Vagina (tissue), 2 donors: ENCODE measurements at regions not wholly inside any gene's neighbourhood (a gene's known extent, or its start where the extent isn't known, plus 50 kb on each side); places are given as distances from the start of the nearest gene placed in this dataset.

Source experiments
- DNase-seq, 2 donors: peaks; one replicate each; pipeline ENCODE4 v3.0.0-alpha.2; 2017; ENCODE audit errors: extremely low spot score in 2 of 2
- H3K27ac ChIP-seq: fragments of 200-600 bp; sonication (generic); one replicate; pipeline ENCODE4 v1.5.1; 2019
- H3K27me3 ChIP-seq: fragments of 200-600 bp; sonication (generic); one replicate; pipeline ENCODE4 v1.5.1; 2019
- H3K36me3 ChIP-seq, 2 donors: fragments of 200-600 bp; sonication (generic); one replicate each; pipeline ENCODE4 v1.5.1; 2017 to 2019
- H3K4me1 ChIP-seq: fragments of 200-600 bp; sonication (generic); one replicate; pipeline ENCODE4 v1.5.1; 2019
- H3K4me3 ChIP-seq, 2 donors: fragments of 200-600 bp; sonication (generic); 1 replicate in 1 of 2; 2 replicates in 1 of 2; pipeline ENCODE4 v1.5.1; 2016 to 2019
- H3K9me3 ChIP-seq: fragments of 200-600 bp; sonication (generic); one replicate; pipeline ENCODE4 v1.5.1; 2019
- CTCF ChIP-seq, 3 experiments: fragments of 450-650 bp in 2 of 3; fragments of 200-600 bp in 1 of 3; sonication (generic) in 1 of 3; IDR thresholded peaks; one replicate each; pipeline ENCODE4 v1.5.1; 2017 to 2019; ENCODE audit warnings: antibody characterized with exemption in 3 of 3, mild to moderate bottlenecking in 2 of 3, moderate library complexity in 2 of 3
- POLR2A ChIP-seq, 2 donors: fragments of 450-650 bp; IDR thresholded peaks; one replicate each; pipeline ENCODE4 v1.6.1; 2017; ENCODE audit warnings: antibody characterized with exemption in 2 of 2, mild to moderate bottlenecking in 2 of 2, moderate library complexity in 2 of 2
- POLR2AphosphoS5 ChIP-seq, 2 donors: sonication (generic); formaldehyde crosslinking; IDR thresholded peaks; one replicate each; pipeline ENCODE4 v1.9.0; 2017; ENCODE audit warnings: antibody characterized with exemption in 2 of 2, mild to moderate bottlenecking in 2 of 2, low read depth in 1 of 2; ENCODE audit not compliant: insufficient read depth in 1 of 2
- intact Hi-C: fragments of 100-400 bp; cut with DNase I; formaldehyde crosslinking; loops from one replicate; pipeline ENCODE4 v1.15.1; 2023

- Histone ChIP-seq H3K9me3 (no peaks in the 10 kb centered on the region), H3K36me3 (no peaks in the 10 kb centered on the region), H3K4me3 (no peak overlapping the region), H3K27me3 (no peaks in the 10 kb centered on the region), H3K4me1 (no peaks in the 10 kb centered on the region), H3K27ac (no peak overlapping the region)
- no peak for DNase-seq
- TF ChIP-seq CTCF (IDR thresholded peaks at IDR 0.05) (no peak), POLR2AphosphoS5 (IDR thresholded peaks at IDR 0.05; ENCODE audit: insufficient read depth in 1 of 2, low read depth in 1 of 2) (no peak), POLR2A (IDR thresholded peaks at IDR 0.05) (no peak)
- intact Hi-C loops = no loop called here
Observed at GRCh38 chr1:60759291-60759690, 323.1 kb upstream of the NFIA start.

GRCh38 chr1:60757485-60757884 lies 324.9 kb upstream of the NFIA start:
- intact Hi-C loops = no loop called here
- Histone ChIP-seq H3K9me3 (no peaks in the 10 kb centered on the region), H3K27me3 (no peaks in the 10 kb centered on the region), H3K4me3 (no peak overlapping the region), H3K36me3 (no peaks in the 10 kb centered on the region), H3K4me1 (no peaks in the 10 kb centered on the region), H3K27ac (no peak overlapping the region)
- TF ChIP-seq POLR2A (IDR thresholded peaks at IDR 0.05) (no peak), CTCF (IDR thresholded peaks at IDR 0.05) (no peak), POLR2AphosphoS5 (IDR thresholded peaks at IDR 0.05; ENCODE audit: insufficient read depth in 1 of 2, low read depth in 1 of 2) (no peak)
- DNase-seq = no peak

GRCh38 chr1:60753036-60753900 lies 329.1 kb upstream of the NFIA start:
- intact Hi-C loops = no loop called here
- no peaks in the 10 kb centered on the region for H3K9me3 ChIP-seq
- no peak overlapping the region for H3K4me3 ChIP-seq
- H3K4me1 ChIP-seq = no peaks in the 10 kb centered on the region
- DNase-seq = no peak
- H3K27ac ChIP-seq = no peak overlapping the region
- TF ChIP-seq POLR2A (IDR thresholded peaks at IDR 0.05) = no peak
- no peak for TF ChIP-seq CTCF (IDR thresholded peaks at IDR 0.05)
- no peak for TF ChIP-seq POLR2AphosphoS5 (IDR thresholded peaks at IDR 0.05; ENCODE audit: insufficient read depth in 1 of 2, low read depth in 1 of 2)
- H3K36me3 ChIP-seq = no peaks in the 10 kb centered on the region
- no peaks in the 10 kb centered on the region for H3K27me3 ChIP-seq

GRCh38 chr1:60751306-60751705 lies 331.1 kb upstream of the NFIA start:
- H3K4me3 ChIP-seq = no peak overlapping the region
- no peaks in the 10 kb centered on the region for H3K9me3 ChIP-seq
- intact Hi-C loops = no loop called here
- no peak for DNase-seq
- H3K27me3 ChIP-seq = no peaks in the 10 kb centered on the region
- TF ChIP-seq POLR2AphosphoS5 (IDR thresholded peaks at IDR 0.05; ENCODE audit: insufficient read depth in 1 of 2, low read depth in 1 of 2) (no peak), POLR2A (IDR thresholded peaks at IDR 0.05) (no peak), CTCF (IDR thresholded peaks at IDR 0.05) (no peak)
- H3K4me1 ChIP-seq = no peaks in the 10 kb centered on the region
- H3K36me3 ChIP-seq = no peaks in the 10 kb centered on the region
- no peak overlapping the region for H3K27ac ChIP-seq

- Histone ChIP-seq H3K4me3 (no peak overlapping the region), H3K27me3 (no peaks in the 10 kb centered on the region), H3K9me3 (no peaks in the 10 kb centered on the region), H3K36me3 (no peaks in the 10 kb centered on the region), H3K4me1 (no peaks in the 10 kb centered on the region), H3K27ac (no peak overlapping the region)
- TF ChIP-seq POLR2A (IDR thresholded peaks at IDR 0.05) (no peak), POLR2AphosphoS5 (IDR thresholded peaks at IDR 0.05; ENCODE audit: insufficient read depth in 1 of 2, low read depth in 1 of 2) (no peak), CTCF (IDR thresholded peaks at IDR 0.05) (no peak)
- intact Hi-C loops = no loop called here
- no peak for DNase-seq
Observed at GRCh38 chr1:60747353-60747752, 335.0 kb upstream of the NFIA start.
